NCI-H2081 treated with DMSO at 0.1 percent for 48 hours (cell line): ENCODE measurements at regions not wholly inside any gene's neighbourhood (a gene's known extent, or its start where the extent isn't known, plus 50 kb on each side); places are given as distances from the start of the nearest gene placed in this dataset.
"Not testable (repeated sequence)": the region's sequence is repeated elsewhere in the genome, so short reads cannot be mapped to it uniquely, and the experiment has no call there.

ENCODE experiments used
- DNase-seq: peaks from one replicate; lab custom pipeline; 2025; lab: John Stamatoyannopoulos, UW

DNA sequence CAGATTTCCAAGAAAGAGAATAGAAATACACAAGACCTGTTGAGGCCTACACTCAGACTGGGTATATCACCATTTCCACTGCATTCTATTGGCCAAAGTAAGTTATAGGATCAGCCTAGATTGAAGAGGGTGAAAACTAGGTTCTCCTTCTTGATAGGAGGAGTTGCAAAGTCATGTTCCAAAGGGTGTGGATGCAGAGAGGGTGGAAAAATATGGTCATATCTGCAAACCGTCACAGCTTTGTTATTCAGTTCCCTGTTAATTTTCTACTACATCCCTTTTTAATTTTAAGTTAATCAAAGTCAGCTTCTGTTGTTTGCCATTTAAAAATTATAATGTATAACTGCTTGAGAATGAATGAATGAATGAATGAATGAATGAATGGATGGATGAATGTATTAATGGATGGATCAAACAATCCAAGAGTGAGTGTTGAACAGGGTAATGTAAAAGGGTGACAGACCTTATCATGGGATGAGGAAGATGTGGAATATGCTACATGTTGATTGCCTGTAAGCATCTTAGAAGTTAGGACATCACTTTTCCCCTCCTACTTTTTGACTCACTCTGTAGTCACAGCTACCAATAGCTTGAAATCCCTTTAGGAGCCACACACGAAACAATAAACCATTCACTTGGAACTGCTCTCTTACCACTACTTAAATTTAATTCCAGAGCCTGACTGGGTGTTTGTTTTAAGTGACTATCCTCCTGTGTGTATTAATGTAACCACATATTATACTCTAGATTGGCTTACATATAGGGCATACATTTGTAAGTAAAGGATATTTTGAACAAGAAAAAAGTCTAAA lies 121.5 kb downstream of the CCDC34 start:
- no peak for DNase-seq

GRCh38 chr11:27239305-27239942 lies 123.6 kb downstream of the CCDC34 start:
- no peak for DNase-seq

DNA sequence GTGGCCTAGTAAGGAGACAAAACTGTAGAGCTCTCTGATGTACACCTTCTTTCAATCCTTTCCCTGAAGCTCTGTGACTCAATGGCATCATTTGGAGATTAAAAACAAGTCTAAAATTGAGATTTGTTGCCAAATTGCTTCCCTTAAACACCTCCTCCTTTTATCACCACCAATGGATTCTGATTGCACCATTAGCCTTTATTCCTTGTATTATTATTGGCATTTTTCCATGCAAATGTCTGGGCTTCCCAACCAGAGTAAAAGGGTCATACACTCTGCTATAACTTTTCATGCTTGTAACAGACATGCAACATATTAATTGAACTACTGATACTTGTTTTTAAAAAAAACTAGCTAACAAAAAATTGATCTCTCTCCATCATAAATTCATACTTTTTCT lies 124.2 kb downstream of the CCDC34 start:
- DNase-seq = no peak

- DNase-seq = no peak
Observed at GRCh38 chr11:27237643-27238042, 125.4 kb downstream of the CCDC34 start.

GRCh38 chr11:27234961-27235360 lies 128.1 kb downstream of the CCDC34 start:
- DNase-seq = no peak

DNA sequence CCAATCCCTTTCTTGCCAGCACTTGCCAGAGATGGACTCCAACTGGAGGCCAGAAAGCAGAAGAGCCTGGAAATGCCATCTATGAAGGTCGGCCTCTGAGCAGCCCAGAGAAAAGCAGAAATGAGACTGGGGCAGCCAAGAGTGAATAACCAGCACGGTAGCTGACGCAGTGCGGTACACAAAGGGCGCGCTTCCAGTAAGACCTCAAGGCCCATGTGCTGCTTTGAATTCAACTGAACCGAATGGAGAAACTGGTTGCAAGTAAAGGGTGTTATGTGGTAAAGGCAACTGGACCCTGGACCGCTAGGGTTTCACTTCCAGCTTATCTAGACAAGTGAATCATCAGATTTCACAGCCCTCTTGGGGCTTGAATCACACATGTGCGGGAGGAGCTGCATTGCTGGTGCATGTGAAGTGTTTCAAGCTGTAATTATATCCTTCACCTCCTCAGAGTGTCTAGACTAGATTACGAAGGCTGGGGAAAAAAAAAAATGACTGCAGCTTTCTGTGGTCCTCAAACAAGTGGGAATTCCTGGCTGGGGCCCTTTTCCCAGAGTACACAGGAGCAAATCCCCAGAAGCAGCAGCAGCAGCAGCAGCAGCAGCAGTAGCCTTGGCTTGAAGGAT lies 128.9 kb downstream of the CCDC34 start:
- DNase-seq = no peak

GRCh38 chr11:27233654-27234042 lies 129.4 kb downstream of the CCDC34 start:
- no peak for DNase-seq

DNA sequence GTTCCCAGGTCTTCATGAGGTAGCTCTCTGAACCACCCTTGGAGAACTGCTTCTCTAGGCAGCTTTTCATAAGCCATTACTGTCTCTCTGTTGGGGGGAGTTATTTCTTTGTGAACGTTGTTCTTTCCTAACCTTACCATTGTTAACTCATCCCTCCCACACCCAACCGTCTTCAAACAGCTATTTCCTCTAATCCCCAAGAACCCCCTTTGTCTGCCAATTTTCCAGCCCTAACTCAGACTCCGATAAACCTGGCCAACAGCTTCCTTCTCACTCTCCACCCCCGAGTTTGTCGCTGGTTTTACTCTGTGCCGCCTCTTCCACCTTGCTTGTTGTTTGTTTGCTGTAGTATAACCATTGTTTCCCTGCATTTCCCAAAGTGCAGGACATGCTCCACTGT lies 131.5 kb downstream of the CCDC34 start:
- no peak for DNase-seq

DNA sequence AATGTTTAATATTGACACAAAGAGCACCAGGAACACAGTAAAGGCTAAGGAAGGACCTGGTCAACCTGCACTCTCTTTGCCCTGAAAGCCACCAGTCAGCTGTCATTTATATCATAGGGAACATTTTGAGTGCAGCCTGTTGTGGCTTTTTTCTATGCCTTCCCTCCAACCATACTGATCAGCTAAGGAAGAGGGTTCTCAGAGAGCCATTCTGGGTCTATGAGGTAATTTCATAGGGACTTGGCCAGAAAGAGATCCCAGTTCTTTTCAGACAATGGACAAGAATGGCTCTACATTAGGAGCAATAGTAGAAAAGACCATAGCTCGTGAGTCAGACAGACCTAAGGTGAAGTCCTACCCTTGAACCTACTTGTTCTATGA lies 132.8 kb downstream of the CCDC34 start:
- no peak for DNase-seq

DNA sequence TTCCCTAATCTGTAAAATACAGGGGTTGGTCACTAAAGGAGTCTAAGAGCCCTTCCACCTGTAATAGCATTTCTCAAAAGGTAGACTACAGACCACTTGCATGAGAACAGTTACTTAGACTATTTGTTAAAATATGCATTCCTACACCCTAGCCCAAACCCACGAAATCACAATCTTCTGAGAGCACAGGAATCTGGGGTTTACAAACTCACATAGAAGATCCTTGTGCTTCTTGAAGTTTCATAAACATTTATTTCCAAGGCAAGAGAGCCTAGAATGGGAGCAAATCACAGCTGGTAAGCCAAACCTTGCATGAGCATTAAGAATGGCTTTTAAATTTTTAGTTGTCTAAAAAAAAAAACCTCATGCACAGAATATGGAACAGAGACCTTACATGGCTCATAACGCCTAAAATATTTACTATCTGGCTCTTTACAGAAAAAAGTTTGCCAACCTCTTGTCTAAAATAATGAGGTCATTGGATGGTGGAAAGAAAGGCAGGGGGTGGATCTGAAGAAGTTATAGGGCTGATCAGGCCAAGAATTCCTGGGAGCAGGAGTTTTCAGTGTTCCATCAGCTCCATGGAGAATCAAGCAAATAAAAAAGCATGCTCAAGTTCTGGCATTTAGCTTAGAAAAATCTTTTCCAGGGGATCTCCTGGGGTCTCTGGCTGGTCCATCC lies 133.4 kb downstream of the CCDC34 start:
- DNase-seq = no peak

DNA sequence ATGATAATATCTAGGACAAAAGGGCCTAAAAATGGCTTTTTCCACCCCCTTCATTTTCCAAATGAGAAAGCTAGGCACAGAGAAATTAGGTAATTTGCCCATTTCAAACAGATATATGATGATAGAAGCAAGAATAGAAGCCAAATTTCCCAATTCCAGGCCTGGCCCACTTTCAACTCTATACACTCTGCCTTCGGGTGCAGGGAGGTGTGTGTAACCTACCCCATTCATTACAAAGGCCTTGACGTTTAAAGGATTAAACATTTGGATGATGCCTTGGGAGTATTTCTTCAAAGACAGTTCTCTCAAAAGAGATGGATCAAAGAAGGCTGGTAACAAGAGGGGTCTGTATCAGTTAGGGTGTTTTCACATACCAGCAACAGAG lies 134.1 kb downstream of the CCDC34 start:
- no peak for DNase-seq

DNA sequence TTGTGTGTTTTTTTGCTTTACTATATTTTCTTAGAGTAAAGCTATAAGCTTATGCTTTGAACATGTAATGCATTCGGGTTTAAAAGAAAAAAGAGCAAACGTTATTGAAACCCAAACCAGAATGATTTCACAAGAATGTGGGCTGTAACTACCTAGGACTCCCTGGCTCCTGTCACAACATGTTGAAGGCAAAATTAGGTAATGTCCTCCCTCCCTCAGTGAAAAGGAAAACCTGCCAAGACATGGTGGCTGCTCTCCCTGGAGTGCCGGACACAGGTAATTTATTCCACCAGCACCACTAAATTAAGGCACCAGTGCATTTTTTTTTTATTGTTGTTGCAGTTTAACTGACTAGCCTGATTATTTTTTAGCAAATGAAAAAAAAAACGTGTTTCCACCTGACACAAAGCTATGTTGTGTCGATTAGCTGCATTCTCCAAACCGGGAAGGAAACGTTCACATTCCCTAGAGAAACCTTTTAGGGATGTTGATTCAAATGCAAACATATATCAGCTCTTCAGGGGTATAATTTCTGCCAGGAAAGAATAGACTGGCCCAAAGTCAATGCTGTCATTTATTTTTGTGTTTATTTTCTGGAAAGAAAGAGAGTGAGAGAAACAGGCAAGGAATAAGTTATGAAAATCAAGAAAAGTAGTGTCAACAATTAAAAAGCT lies 134.6 kb downstream of the CCDC34 start:
- DNase-seq = peak; percentile 68

DNA sequence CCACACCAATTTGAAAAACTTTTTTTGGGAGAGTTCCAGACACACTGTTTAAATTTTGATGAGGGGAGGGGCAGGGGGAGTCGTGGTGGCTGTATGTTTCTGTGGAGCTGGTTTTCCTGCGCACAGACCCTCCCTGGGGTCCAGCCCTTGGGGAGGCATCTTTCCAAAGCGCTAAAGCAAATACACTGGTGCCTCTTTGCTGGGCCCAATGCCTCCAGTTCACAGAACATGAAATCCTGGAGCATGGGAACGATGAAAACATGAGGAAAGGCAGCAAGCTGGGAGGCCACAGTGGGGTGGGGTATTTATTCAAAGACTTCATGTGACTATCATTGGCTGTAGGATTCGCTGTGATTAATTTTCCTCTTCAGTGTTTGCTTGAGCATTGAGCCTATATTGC lies 135.3 kb downstream of the CCDC34 start:
- DNase-seq = no peak

GRCh38 chr11:27219487-27220039 lies 143.5 kb downstream of the CCDC34 start:
- not testable (repeated sequence) for DNase-seq

DNA sequence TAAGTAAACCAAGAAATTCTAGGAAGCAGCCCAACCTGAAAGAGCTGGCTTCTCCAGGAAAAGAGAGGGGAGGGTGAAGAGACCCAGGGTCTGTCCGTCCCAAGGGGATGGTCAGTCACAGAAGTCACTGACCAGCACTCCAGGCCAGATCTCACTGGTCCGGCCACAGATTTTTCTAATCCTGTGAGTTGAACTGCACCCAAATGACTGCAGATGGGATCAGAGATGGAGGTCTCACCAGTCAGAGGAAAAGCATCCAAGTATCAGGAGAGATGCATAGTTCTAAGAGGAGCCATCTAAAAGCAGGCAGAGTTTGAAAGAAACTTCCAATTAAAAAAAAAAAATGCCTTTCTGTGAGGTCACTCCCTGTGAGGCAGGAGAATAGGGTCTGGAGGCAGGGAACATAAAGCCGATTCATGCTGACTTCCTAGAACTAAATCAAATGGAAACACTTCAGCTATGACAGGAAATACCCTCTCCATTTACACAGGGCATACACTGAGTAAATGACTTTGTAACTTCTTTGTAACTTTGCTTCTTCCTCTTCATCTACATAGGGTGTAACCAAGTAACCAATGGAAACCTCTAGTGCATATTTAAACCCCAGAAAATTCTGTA lies 144.5 kb downstream of the CCDC34 start:
- DNase-seq = no peak

DNA sequence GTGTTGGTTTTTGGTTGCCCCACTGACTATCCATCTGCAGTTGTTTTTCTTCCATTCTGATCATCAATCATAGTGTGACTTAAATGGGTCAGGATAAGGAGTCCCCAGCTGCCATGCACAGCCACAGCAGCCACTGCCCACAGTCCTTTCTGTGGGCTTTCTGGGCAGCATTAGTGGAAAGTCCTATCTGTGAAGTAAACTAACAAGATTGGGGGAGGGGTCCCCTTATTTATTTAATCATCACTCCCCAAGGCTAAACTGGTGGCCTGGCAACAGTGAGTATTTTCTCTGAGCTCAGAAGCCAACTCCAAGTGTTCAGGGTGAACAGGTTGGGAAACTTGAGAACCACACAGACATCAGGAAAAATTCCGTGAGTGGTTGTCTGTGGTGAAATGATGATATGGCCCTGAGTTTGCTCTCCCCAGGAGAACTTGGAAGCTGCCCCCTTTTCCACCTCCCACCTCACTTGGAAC lies 145.0 kb downstream of the CCDC34 start:
- DNase-seq = no peak

GRCh38 chr11:27217496-27217895 lies 145.5 kb downstream of the CCDC34 start:
- no peak for DNase-seq

- DNase-seq = no peak
Observed at GRCh38 chr11:27216270-27217149, 146.5 kb downstream of the CCDC34 start.

- DNase-seq = no peak
Observed at GRCh38 chr11:27215471-27216269, 147.3 kb downstream of the CCDC34 start.
